ENCODE measurements at regions not wholly inside any gene's neighbourhood (a gene's known extent, or its start where the extent isn't known, plus 50 kb on each side); places are given as distances from the start of the nearest gene placed in this dataset.
"Not testable (repeated sequence)": the region's sequence is repeated elsewhere in the genome, so short reads cannot be mapped to it uniquely, and the experiment has no call there.

GRCh38 chr12:131363841-131364495 lies 346.9 kb upstream of the SFSWAP start:
- no peaks in the 10 kb centered on the region for H3K36me3 ChIP-seq (ENCODE audit: control insufficient read depth in 2 of 3, insufficient read depth in 3 of 3, low read length in 3 of 3)
- no peaks in the 10 kb centered on the region for H3K9me3 ChIP-seq (ENCODE audit: control insufficient read depth in 2 of 3, low read length in 3 of 3)
- Mint-ChIP-seq H3K4me1 (peaks cover 0 to 2% (median 0%) of the 10 kb centered on the region in 7 donors), H3K27ac (no peak overlapping the region), H3K4me3 (no peak overlapping the region), H3K27me3 (peaks cover 0 to 10% (median 5%) of the 10 kb centered on the region in 5 donors), H3K9me3 (peaks cover 0 to 3% (median 0%) of the 10 kb centered on the region in 11 donors), H3K36me3 (no peaks in the 10 kb centered on the region)
- no peak overlapping the region for H3K4me3 ChIP-seq (ENCODE audit: low read length)
- intact Hi-C loops (cut with micrococcal nuclease), result no loop called here
- no peaks in the 10 kb centered on the region for H3K27me3 ChIP-seq (ENCODE audit: control insufficient read depth in 2 of 2, insufficient read depth in 2 of 2, low read length in 2 of 2)
- POLR2A ChIA-PET, result no interaction called here
- DNase-seq (no peak), ATAC-seq (no peak)
- no peak overlapping the region for H3K27ac ChIP-seq (ENCODE audit: low read depth, low read length)
- CTCF ChIA-PET, result no interaction called here
- H3K4me1 ChIP-seq (ENCODE audit: control insufficient read depth in 2 of 2, insufficient read depth in 2 of 2, low read length in 2 of 2), result no peaks in the 10 kb centered on the region

- intact Hi-C loops (cut with micrococcal nuclease), result no loop called here
- ATAC-seq (no peak), DNase-seq (no peak)
- POLR2A ChIA-PET, result no interaction called here
- no peak overlapping the region for H3K4me3 Mint-ChIP-seq
- no peaks in the 10 kb centered on the region for H3K9me3 ChIP-seq (ENCODE audit: control insufficient read depth in 2 of 3, low read length in 3 of 3)
- H3K27ac Mint-ChIP-seq, result no peak overlapping the region
- H3K36me3 Mint-ChIP-seq, result no peaks in the 10 kb centered on the region
- H3K27me3 ChIP-seq (ENCODE audit: control insufficient read depth in 2 of 2, insufficient read depth in 2 of 2, low read length in 2 of 2), result no peaks in the 10 kb centered on the region
- H3K27ac ChIP-seq (ENCODE audit: low read depth, low read length), result no peak overlapping the region
- H3K9me3 Mint-ChIP-seq, result no peaks in the 10 kb centered on the region
- no peaks in the 10 kb centered on the region for H3K36me3 ChIP-seq (ENCODE audit: control insufficient read depth in 2 of 3, insufficient read depth in 3 of 3, low read length in 3 of 3)
- H3K4me1 ChIP-seq (ENCODE audit: control insufficient read depth in 2 of 2, insufficient read depth in 2 of 2, low read length in 2 of 2), result no peaks in the 10 kb centered on the region
- peaks cover 0 to 2% (median 0%) of the 10 kb centered on the region in 7 donors for H3K4me1 Mint-ChIP-seq
- CTCF ChIA-PET, result no interaction called here
- H3K27me3 Mint-ChIP-seq, result peaks cover 0 to 6% (median 0%) of the 10 kb centered on the region in 5 donors
- H3K4me3 ChIP-seq (ENCODE audit: low read length), result no peak overlapping the region
These were observed 345.7 kb upstream of the SFSWAP start for GRCh38 chr12:131364903-131365820.

GRCh38 chr12:131365821-131366260 lies 345.0 kb upstream of the SFSWAP start:
- intact Hi-C loops (cut with micrococcal nuclease), result no loop called here
- ATAC-seq (no peak), DNase-seq (no peak)
- Mint-ChIP-seq H3K9me3 (no peaks in the 10 kb centered on the region), H3K4me3 (no peak overlapping the region), H3K27ac (no peak overlapping the region), H3K4me1 (peaks cover 0 to 2% (median 0%) of the 10 kb centered on the region in 7 donors), H3K36me3 (no peaks in the 10 kb centered on the region), H3K27me3 (peaks cover 0 to 6% (median 0%) of the 10 kb centered on the region in 5 donors)
- Histone ChIP-seq H3K27ac (ENCODE audit: low read depth, low read length) (no peak overlapping the region), H3K36me3 (ENCODE audit: control insufficient read depth in 2 of 3, insufficient read depth in 3 of 3, low read length in 3 of 3) (no peaks in the 10 kb centered on the region), H3K9me3 (ENCODE audit: control insufficient read depth in 2 of 3, low read length in 3 of 3) (no peaks in the 10 kb centered on the region), H3K4me1 (ENCODE audit: control insufficient read depth in 2 of 2, insufficient read depth in 2 of 2, low read length in 2 of 2) (no peaks in the 10 kb centered on the region), H3K4me3 (ENCODE audit: low read length) (no peak overlapping the region), H3K27me3 (ENCODE audit: control insufficient read depth in 2 of 2, insufficient read depth in 2 of 2, low read length in 2 of 2) (no peaks in the 10 kb centered on the region)
- POLR2A ChIA-PET, result no interaction called here
- CTCF ChIA-PET, result no interaction called here

- Mint-ChIP-seq H3K27ac (no peak overlapping the region), H3K9me3 (no peaks in the 10 kb centered on the region), H3K36me3 (no peaks in the 10 kb centered on the region), H3K4me1 (peaks cover 0 to 2% (median 0%) of the 10 kb centered on the region in 7 donors), H3K27me3 (peaks cover 0 to 6% (median 0%) of the 10 kb centered on the region in 5 donors), H3K4me3 (no peak overlapping the region)
- ChIA-PET CTCF (no interaction called here), POLR2A (no interaction called here)
- Histone ChIP-seq H3K4me3 (ENCODE audit: low read length) (no peak overlapping the region), H3K27me3 (ENCODE audit: control insufficient read depth in 2 of 2, insufficient read depth in 2 of 2, low read length in 2 of 2) (no peaks in the 10 kb centered on the region), H3K4me1 (ENCODE audit: control insufficient read depth in 2 of 2, insufficient read depth in 2 of 2, low read length in 2 of 2) (no peaks in the 10 kb centered on the region), H3K27ac (ENCODE audit: low read depth, low read length) (no peak overlapping the region), H3K36me3 (ENCODE audit: control insufficient read depth in 2 of 3, insufficient read depth in 3 of 3, low read length in 3 of 3) (no peaks in the 10 kb centered on the region), H3K9me3 (ENCODE audit: control insufficient read depth in 2 of 3, low read length in 3 of 3) (no peaks in the 10 kb centered on the region)
- DNase-seq, result no peak
- intact Hi-C loops (cut with micrococcal nuclease), result no loop called here
- ATAC-seq, result no peak
These were observed 344.5 kb upstream of the SFSWAP start for GRCh38 chr12:131366261-131366871.

DNA sequence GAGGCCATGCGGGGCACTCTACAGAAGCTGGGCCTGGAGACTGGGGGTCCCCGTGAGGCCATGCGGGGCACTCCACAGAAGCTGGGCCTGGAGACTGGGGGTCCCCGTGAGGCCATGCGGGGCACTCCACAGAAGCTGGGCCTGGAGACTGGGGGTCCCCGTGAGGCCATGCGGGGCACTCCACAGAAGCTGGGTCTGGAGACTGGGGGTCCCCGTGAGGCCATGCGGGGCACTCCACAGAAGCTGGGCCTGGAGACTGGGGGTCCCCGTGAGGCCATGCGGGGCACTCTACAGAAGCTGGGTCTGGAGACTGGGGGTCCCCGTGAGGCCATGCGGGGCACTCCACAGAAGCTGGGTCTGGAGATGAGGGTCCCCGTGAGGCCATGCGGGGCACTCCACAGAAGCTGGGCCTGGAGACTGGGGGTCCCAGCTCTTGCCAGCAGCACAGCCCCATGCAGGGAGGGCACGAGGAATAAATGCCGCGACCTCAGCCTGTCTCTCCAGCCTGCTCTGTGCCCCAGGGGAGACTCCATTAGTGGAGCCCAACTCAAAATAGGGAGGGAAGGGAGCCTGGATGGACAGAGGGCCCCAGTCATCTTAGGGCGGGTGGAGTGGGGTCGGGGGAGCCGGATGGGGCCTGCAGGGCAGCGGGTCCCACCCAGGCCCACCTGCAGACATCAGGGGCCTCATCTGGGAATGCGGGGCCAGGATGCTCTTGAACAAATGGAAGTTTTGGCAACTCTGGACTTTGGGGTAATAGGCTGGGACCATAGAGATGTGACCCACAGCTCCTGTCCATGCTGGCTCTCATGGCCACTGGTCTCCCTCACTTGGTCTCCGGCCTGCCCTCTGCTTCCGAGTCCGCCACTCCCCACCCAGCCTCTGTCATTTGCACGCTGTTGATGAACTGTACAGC lies 343.6 kb upstream of the SFSWAP start:
- POLR2A ChIA-PET; H3K27ac Mint-ChIP-seq; H3K4me1 Mint-ChIP-seq; H3K27me3 Mint-ChIP-seq; H3K36me3 Mint-ChIP-seq; H3K4me3 Mint-ChIP-seq; H3K4me1 ChIP-seq (ENCODE audit: control insufficient read depth in 2 of 2, insufficient read depth in 2 of 2, low read length in 2 of 2); H3K9me3 Mint-ChIP-seq; intact Hi-C loops (cut with micrococcal nuclease); H3K27ac ChIP-seq (ENCODE audit: low read depth, low read length); H3K36me3 ChIP-seq (ENCODE audit: control insufficient read depth in 2 of 3, insufficient read depth in 3 of 3, low read length in 3 of 3); H3K27me3 ChIP-seq (ENCODE audit: control insufficient read depth in 2 of 2, insufficient read depth in 2 of 2, low read length in 2 of 2); H3K9me3 ChIP-seq (ENCODE audit: control insufficient read depth in 2 of 3, low read length in 3 of 3); ATAC-seq; CTCF ChIA-PET; H3K4me3 ChIP-seq (ENCODE audit: low read length); DNase-seq: not testable (repeated sequence)

GRCh38 chr12:131367983-131368667 lies 342.8 kb upstream of the SFSWAP start:
- no peaks in the 10 kb centered on the region for H3K36me3 ChIP-seq (ENCODE audit: control insufficient read depth in 2 of 3, insufficient read depth in 3 of 3, low read length in 3 of 3)
- ChIA-PET POLR2A (no interaction called here), CTCF (no interaction called here)
- DNase-seq (no peak), ATAC-seq (no peak)
- no peaks in the 10 kb centered on the region for H3K9me3 Mint-ChIP-seq
- peaks cover 0 to 2% (median 0%) of the 10 kb centered on the region in 7 donors for H3K4me1 Mint-ChIP-seq
- H3K27me3 ChIP-seq (ENCODE audit: control insufficient read depth in 2 of 2, insufficient read depth in 2 of 2, low read length in 2 of 2), result no peaks in the 10 kb centered on the region
- no peak overlapping the region for H3K4me3 ChIP-seq (ENCODE audit: low read length)
- H3K27ac ChIP-seq (ENCODE audit: low read depth, low read length), result no peak overlapping the region
- no peaks in the 10 kb centered on the region for H3K36me3 Mint-ChIP-seq
- peaks cover 0 to 6% (median 0%) of the 10 kb centered on the region in 5 donors for H3K27me3 Mint-ChIP-seq
- no peaks in the 10 kb centered on the region for H3K9me3 ChIP-seq (ENCODE audit: control insufficient read depth in 2 of 3, low read length in 3 of 3)
- intact Hi-C loops (cut with micrococcal nuclease), result no loop called here
- no peak overlapping the region for H3K27ac Mint-ChIP-seq
- H3K4me1 ChIP-seq (ENCODE audit: control insufficient read depth in 2 of 2, insufficient read depth in 2 of 2, low read length in 2 of 2), result no peaks in the 10 kb centered on the region
- H3K4me3 Mint-ChIP-seq, result no peak overlapping the region

Data from naive thymus-derived CD4-positive, alpha-beta T cell (primary cell).